PC-3 (cell line): ENCODE measurements at regions not wholly inside any gene's neighbourhood (a gene's known extent, or its start where the extent isn't known, plus 50 kb on each side); places are given as distances from the start of the nearest gene placed in this dataset.

ENCODE experiments used
- ATAC-seq: fragments of 200-7000 bp; cut with Tn5 transposase; 2 replicates; pipeline ENCODE4 v1.9.1; 2020; ENCODE audit warnings: mild to moderate bottlenecking, moderate library complexity
- BruUV-seq: library from RNA; stranded (reverse); fragments of 400-500 nt; replicated peaks from 2 replicates; lab custom pipeline; 2021; lab: Mats Ljungman, UMichigan
- CTCF ChIA-PET: fragments of 300-600 bp; sonication (Branson Sonifier 250); formaldehyde crosslinking; loops from one replicate; lab custom pipeline; 2022; ENCODE audit warnings: antibody characterized with exemption; lab: Charles Lee
- POLR2A ChIA-PET: fragments of 300-600 bp; sonication (Branson Sonifier 250); formaldehyde crosslinking; loops from one replicate; lab custom pipeline; 2022; ENCODE audit warnings: antibody characterized with exemption; ENCODE audit not compliant: unreplicated experiment; lab: Charles Lee
- DNase-seq: peaks from one replicate; pipeline ENCODE4 v3.0.0-alpha.2; 2015
- H2AFZ ChIP-seq: fragments of 300-600 bp; sonication (generic); 2 replicates; pipeline ENCODE4 v1.6.0; 2016; ENCODE audit warnings: antibody characterized with exemption, low read length
- H3F3A ChIP-seq: fragments of 300-600 bp; sonication (generic); one replicate; pipeline ENCODE4 v1.6.0; 2017; ENCODE audit warnings: antibody characterized with exemption, low read length, control low read depth, mild to moderate bottlenecking; ENCODE audit not compliant: unreplicated experiment
- H3K27ac ChIP-seq: fragments of 300-600 bp; sonication (generic); 2 replicates; pipeline ENCODE4 v1.5.1; 2016; ENCODE audit warnings: mild to moderate bottlenecking, low read length
- H3K27me3 ChIP-seq: fragments of 300-600 bp; sonication (generic); 2 replicates; pipeline ENCODE4 v1.6.1; 2016; ENCODE audit warnings: low read length, mixed read lengths
- H3K36me3 ChIP-seq: fragments of 300-600 bp; sonication (generic); 2 replicates; pipeline ENCODE4 v1.6.1; 2016; ENCODE audit warnings: low read depth, mixed run types, low read length, mixed read lengths
- H3K4me1 ChIP-seq: fragments of 300-600 bp; sonication (generic); 2 replicates; pipeline ENCODE4 v1.5.1; 2016; ENCODE audit warnings: low read length; ENCODE audit not compliant: insufficient read depth
- H3K4me2 ChIP-seq: fragments of 300-600 bp; sonication (generic); 2 replicates; pipeline ENCODE4 v1.6.0; 2016; ENCODE audit warnings: low read length
- H3K4me3 ChIP-seq: fragments of 300-600 bp; sonication (generic); 2 replicates; pipeline ENCODE4 v1.5.1; 2016; ENCODE audit warnings: mild to moderate bottlenecking, low read length, mixed read lengths
- H3K79me2 ChIP-seq: fragments of 300-600 bp; sonication (generic); 2 replicates; pipeline ENCODE4 v1.6.1; 2017; ENCODE audit warnings: low read length, mixed read lengths
- H3K9ac ChIP-seq: fragments of 300-600 bp; sonication (generic); 2 replicates; pipeline ENCODE4 v1.6.0; 2016; ENCODE audit warnings: mild to moderate bottlenecking, low read length
- H3K9me2 ChIP-seq: fragments of 300-600 bp; sonication (generic); replicated peaks from 2 replicates; pipeline ENCODE4 v1.6.1; 2016; ENCODE audit warnings: mixed run types, low read length, mixed read lengths
- H3K9me3 ChIP-seq: fragments of 300-600 bp; sonication (generic); 2 replicates; pipeline ENCODE4 v1.6.1; 2016; ENCODE audit warnings: low read length, mixed read lengths
- H4K20me1 ChIP-seq: fragments of 300-600 bp; sonication (generic); 2 replicates; pipeline ENCODE4 v1.6.1; 2016; ENCODE audit warnings: low read length, mixed read lengths
- EZH2 ChIP-seq: fragments of 300-600 bp; sonication (generic); IDR thresholded peaks from one replicate; pipeline ENCODE4 v1.6.1; 2017; ENCODE audit warnings: antibody characterized with exemption, mild to moderate bottlenecking, low read length; ENCODE audit not compliant: unreplicated experiment
- EZH2phosphoT487 ChIP-seq: fragments of 300-600 bp; sonication (generic); IDR thresholded peaks from 2 replicates; pipeline ENCODE4 v1.6.1; 2018; ENCODE audit warnings: mild to moderate bottlenecking, antibody characterized with exemption, low read length, borderline replicate concordance
- intact Hi-C: fragments of 100-400 bp; cut with micrococcal nuclease; formaldehyde crosslinking; loops from 2 replicates; pipeline ENCODE4 v1.9.0; 2023
- TF ChIP-seq, protein P1 (sequence below): fragments of 300-600 bp; sonication (generic); conservative IDR thresholded peaks from 2 replicates; pipeline ENCODE4 v1.5.1; 2017; ENCODE audit warnings: antibody characterized with exemption, low read depth, mild to moderate bottlenecking, low read length

- Histone ChIP-seq H3K4me1 (no peaks in the 10 kb centered on the region), H3K9ac (no peak overlapping the region), H3K9me3 (no peaks in the 10 kb centered on the region), H3K4me2 (no peak overlapping the region), H3K4me3 (no peak overlapping the region), H4K20me1 (no peaks in the 10 kb centered on the region), H2AFZ (no peak overlapping the region), H3K27ac (no peak overlapping the region), H3K27me3 (no peaks in the 10 kb centered on the region), H3F3A (no peaks in the 10 kb centered on the region), H3K9me2 (no peaks in the 10 kb centered on the region), H3K79me2 (no peaks in the 10 kb centered on the region), H3K36me3 (no peaks in the 10 kb centered on the region)
- DNase-seq (no peak), ATAC-seq (no peak)
- CTCF ChIA-PET, result no interaction called here
- intact Hi-C loops, result no loop called here
- no TSS peak for BruUV-seq
- POLR2A ChIA-PET, result no interaction called here
- TF ChIP-seq, protein P1, sequence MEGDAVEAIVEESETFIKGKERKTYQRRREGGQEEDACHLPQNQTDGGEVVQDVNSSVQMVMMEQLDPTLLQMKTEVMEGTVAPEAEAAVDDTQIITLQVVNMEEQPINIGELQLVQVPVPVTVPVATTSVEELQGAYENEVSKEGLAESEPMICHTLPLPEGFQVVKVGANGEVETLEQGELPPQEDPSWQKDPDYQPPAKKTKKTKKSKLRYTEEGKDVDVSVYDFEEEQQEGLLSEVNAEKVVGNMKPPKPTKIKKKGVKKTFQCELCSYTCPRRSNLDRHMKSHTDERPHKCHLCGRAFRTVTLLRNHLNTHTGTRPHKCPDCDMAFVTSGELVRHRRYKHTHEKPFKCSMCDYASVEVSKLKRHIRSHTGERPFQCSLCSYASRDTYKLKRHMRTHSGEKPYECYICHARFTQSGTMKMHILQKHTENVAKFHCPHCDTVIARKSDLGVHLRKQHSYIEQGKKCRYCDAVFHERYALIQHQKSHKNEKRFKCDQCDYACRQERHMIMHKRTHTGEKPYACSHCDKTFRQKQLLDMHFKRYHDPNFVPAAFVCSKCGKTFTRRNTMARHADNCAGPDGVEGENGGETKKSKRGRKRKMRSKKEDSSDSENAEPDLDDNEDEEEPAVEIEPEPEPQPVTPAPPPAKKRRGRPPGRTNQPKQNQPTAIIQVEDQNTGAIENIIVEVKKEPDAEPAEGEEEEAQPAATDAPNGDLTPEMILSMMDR, result no peak
- no peak for TF ChIP-seq EZH2phosphoT487
- TF ChIP-seq EZH2, result no peak
These were observed 86.3 kb downstream of the MDH1 start for GRCh38 chr2:63675026-63675425.

DNA sequence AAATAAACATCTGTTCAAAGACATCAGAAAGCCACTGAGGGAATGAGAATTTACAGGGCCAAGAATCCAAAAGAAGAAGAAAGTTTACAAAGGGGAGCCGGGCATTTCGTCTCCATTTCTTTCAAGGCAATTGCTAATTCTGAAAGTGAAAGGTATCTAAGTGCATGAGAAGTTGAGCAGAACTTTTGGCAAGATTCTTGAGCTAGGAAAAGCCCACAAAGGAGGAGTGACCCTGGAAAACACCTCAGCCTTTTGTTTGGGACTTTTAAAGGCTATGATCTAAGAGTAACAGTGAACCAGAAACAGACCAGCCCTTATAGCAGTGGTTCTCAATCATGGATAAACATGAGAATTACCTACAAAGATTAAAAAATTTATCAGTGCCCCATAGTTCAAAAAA, 87.4 kb downstream of the MDH1 start:
- intact Hi-C loops, result no loop called here
- no peaks in the 10 kb centered on the region for H3F3A ChIP-seq
- H3K4me3 ChIP-seq, result no peak overlapping the region
- BruUV-seq, result no TSS peak
- H3K9me3 ChIP-seq, result no peaks in the 10 kb centered on the region
- no peaks in the 10 kb centered on the region for H3K79me2 ChIP-seq
- ChIA-PET POLR2A (interaction anchor here (0.6 kb wide), 1 partner anchor 159 kb away, joined by 4 read pairs; no protein-coding TSS in a partner anchor), CTCF (no interaction called here)
- no peak overlapping the region for H3K9ac ChIP-seq
- no peaks in the 10 kb centered on the region for H3K36me3 ChIP-seq
- TF ChIP-seq, protein P1, result no peak
- TF ChIP-seq EZH2, result no peak
- no peaks in the 10 kb centered on the region for H3K4me1 ChIP-seq
- ATAC-seq, result no peak
- H3K4me2 ChIP-seq, result no peak overlapping the region
- H3K27ac ChIP-seq, result no peak overlapping the region
- H3K27me3 ChIP-seq, result no peaks in the 10 kb centered on the region
- H2AFZ ChIP-seq, result no peak overlapping the region
- H4K20me1 ChIP-seq, result no peaks in the 10 kb centered on the region
- DNase-seq, result no peak
- no peaks in the 10 kb centered on the region for H3K9me2 ChIP-seq

DNA sequence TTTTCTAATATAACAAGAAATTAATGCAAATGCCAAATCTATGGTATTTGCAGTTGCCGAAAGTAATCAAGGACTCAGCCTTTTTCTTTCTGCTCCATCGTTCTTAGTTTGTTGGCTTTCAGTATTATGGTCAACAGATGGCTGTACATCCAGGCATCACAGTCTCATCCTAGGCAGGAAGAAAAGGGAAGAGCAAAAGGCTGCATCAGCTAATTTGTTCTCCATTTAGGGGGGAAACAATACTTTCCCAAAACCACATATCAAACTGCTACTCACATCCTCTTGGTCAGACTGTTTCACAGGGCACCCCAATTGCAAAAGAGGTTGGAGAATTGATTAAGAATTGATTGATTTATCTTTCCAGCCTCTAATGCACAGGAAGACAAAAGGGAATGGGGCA, 89.3 kb downstream of the MDH1 start:
- ATAC-seq, result no peak

More for the DNA sequence above, 89.3 kb downstream of the MDH1 start:
- Histone ChIP-seq H3K79me2 (no peaks in the 10 kb centered on the region), H2AFZ (no peak overlapping the region), H3K9me3 (no peaks in the 10 kb centered on the region), H3K9me2 (no peaks in the 10 kb centered on the region), H3K27me3 (no peaks in the 10 kb centered on the region), H3K4me2 (no peak overlapping the region), H4K20me1 (no peaks in the 10 kb centered on the region), H3K4me3 (no peak overlapping the region), H3F3A (no peaks in the 10 kb centered on the region), H3K9ac (no peak overlapping the region), H3K36me3 (no peaks in the 10 kb centered on the region), H3K27ac (no peak overlapping the region), H3K4me1 (no peaks in the 10 kb centered on the region)
- intact Hi-C loops, result no loop called here
- BruUV-seq, result no TSS peak
- ChIA-PET POLR2A (no interaction called here), CTCF (no interaction called here)
- no peak for DNase-seq
- TF ChIP-seq EZH2phosphoT487 (no peak), EZH2 (no peak)
- TF ChIP-seq, protein P1, result no peak
